ENCODE measurements at regions not wholly inside any gene's neighbourhood (a gene's known extent, or its start where the extent isn't known, plus 50 kb on each side); places are given as distances from the start of the nearest gene placed in this dataset.

DNA sequence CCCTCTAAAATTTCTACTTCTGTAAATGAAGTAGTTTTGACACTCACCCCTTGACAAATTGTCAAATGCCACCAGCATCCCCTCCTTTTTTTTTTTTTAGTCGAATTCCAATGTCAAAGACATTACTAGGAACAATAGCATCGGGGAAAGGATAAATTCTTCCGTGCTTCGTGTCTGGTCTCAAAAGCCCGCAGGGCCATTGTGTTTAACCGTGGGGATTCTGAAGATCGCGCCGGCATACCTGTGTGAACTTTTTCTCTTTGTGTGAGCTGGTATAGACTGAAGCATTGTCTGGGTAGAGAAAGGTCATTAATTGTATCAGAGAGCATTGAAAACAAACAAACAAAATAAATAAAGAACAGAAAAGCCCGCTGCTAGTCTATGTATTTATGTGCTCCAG is 313.9 kb downstream of the ASMT start:
- no peaks in the 10 kb centered on the region for H3K36me3 ChIP-seq
- no peak for DNase-seq (ENCODE audit: extremely low spot score)
- H3K27me3 ChIP-seq: peaks cover 0 to 11% (median 0%) of the 10 kb centered on the region in 4 donors
- H3K27ac ChIP-seq (replicated peaks in 1 of 4): no peak overlapping the region
- 91% methylated on average over 10 of the region's 10 CpGs for WGBS
- intact Hi-C loops (cut with DNase I): no loop called here
- H3K9me3 ChIP-seq: no peaks in the 10 kb centered on the region
- H3K4me1 ChIP-seq: peaks cover 0 to 5% (median 0%) of the 10 kb centered on the region in 4 donors
- TF ChIP-seq, protein P1, sequence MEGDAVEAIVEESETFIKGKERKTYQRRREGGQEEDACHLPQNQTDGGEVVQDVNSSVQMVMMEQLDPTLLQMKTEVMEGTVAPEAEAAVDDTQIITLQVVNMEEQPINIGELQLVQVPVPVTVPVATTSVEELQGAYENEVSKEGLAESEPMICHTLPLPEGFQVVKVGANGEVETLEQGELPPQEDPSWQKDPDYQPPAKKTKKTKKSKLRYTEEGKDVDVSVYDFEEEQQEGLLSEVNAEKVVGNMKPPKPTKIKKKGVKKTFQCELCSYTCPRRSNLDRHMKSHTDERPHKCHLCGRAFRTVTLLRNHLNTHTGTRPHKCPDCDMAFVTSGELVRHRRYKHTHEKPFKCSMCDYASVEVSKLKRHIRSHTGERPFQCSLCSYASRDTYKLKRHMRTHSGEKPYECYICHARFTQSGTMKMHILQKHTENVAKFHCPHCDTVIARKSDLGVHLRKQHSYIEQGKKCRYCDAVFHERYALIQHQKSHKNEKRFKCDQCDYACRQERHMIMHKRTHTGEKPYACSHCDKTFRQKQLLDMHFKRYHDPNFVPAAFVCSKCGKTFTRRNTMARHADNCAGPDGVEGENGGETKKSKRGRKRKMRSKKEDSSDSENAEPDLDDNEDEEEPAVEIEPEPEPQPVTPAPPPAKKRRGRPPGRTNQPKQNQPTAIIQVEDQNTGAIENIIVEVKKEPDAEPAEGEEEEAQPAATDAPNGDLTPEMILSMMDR (IDR thresholded peaks at IDR 0.05): no peak
- TF ChIP-seq EP300 (IDR thresholded peaks at IDR 0.05) (no peak), POLR2A (IDR thresholded peaks at IDR 0.05; ENCODE audit: low read depth) (no peak), POLR2AphosphoS5 (IDR thresholded peaks at IDR 0.05) (no peak)
- no peak overlapping the region for H3K4me3 ChIP-seq

DNA sequence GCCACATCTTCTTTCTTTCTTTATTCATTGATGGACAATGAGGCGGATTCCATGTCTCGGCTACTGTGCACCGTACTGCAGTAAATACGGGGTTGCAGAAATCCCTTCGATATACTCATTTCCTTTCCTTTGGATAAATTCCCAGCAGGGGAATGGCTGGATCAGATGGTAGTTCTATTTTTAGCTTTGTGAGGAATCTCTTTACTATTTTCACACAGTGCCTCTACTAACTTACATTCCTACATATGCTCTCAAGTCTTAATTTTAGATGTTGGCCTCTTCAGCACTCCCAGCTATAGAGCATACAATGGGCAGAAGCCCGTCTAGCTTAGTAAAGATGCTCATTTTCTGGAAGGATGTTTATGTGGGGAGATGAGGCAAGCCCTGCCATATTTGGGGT is 317.4 kb downstream of the ASMT start:
- TF ChIP-seq EP300 (IDR thresholded peaks at IDR 0.05) (no peak), POLR2AphosphoS5 (IDR thresholded peaks at IDR 0.05) (no peak), POLR2A (IDR thresholded peaks at IDR 0.05; ENCODE audit: low read depth) (no peak)
- TF ChIP-seq, protein P1 (IDR thresholded peaks at IDR 0.05): no peak
- 49% methylated on average over 6 of the region's 6 CpGs for WGBS
- DNase-seq (ENCODE audit: extremely low spot score): no peak

DNA sequence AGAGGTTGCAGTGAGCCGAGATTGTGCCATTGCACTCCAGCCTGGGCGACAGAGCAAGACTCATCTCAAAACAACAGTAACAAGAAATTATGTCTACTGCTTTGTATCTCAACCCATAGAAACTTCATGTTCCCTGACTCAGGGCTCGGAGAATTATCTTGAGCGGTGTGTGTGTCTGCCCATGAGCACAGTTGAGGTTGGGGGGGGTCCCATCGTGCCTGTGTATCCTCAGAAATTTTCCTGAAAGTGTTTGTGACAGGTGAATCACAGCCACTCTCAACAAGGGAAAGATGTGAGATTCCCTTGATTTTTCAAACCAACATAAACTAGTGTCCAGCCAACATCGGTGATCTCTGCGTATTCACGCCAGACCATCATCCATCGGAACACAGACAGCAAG is 319.1 kb downstream of the ASMT start:
- no peak overlapping the region for H3K27ac ChIP-seq (replicated peaks in 1 of 4)
- H3K9me3 ChIP-seq: no peaks in the 10 kb centered on the region
- no peak for DNase-seq (ENCODE audit: extremely low spot score)
- no peaks in the 10 kb centered on the region for H3K27me3 ChIP-seq
- TF ChIP-seq, protein P1 (IDR thresholded peaks at IDR 0.05): no peak
- TF ChIP-seq POLR2A (IDR thresholded peaks at IDR 0.05; ENCODE audit: low read depth) (no peak), EP300 (IDR thresholded peaks at IDR 0.05) (no peak), POLR2AphosphoS5 (IDR thresholded peaks at IDR 0.05) (no peak)
- no peaks in the 10 kb centered on the region for H3K36me3 ChIP-seq
- intact Hi-C loops (cut with DNase I): no loop called here
- H3K4me1 ChIP-seq: no peaks in the 10 kb centered on the region
- WGBS: 80% methylated on average over 9 of the region's 9 CpGs
- no peak overlapping the region for H3K4me3 ChIP-seq

More for the DNA sequence above, 317.4 kb downstream of the ASMT start:
- Histone ChIP-seq H3K4me3 (no peak overlapping the region), H3K36me3 (no peaks in the 10 kb centered on the region), H3K27me3 (no peaks in the 10 kb centered on the region), H3K27ac (replicated peaks in 1 of 4) (no peak overlapping the region), H3K4me1 (no peaks in the 10 kb centered on the region), H3K9me3 (no peaks in the 10 kb centered on the region)
- intact Hi-C loops (cut with DNase I): no loop called here

DNA sequence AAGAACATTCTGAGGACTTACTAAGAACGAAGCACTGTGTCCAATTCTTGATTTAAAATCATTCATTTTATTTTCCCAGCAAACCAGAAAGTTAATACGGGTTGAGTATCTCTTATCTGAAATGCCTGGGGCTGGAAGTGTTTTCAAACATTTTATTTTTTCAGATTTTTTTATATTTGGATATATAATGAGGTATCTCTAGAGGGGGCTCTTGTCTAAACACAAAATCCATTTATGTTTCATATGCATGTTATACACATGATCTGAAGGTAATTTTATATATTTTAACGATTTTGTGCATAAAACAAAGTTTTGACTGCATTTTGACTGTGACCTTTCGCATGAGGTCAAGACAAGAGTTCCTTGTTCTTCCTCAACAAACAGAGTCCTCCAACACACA is 320.9 kb downstream of the ASMT start:
- Histone ChIP-seq H3K27ac (replicated peaks in 1 of 4) (no peak overlapping the region), H3K4me1 (no peaks in the 10 kb centered on the region), H3K27me3 (no peaks in the 10 kb centered on the region), H3K4me3 (no peak overlapping the region), H3K36me3 (no peaks in the 10 kb centered on the region), H3K9me3 (no peaks in the 10 kb centered on the region)
- no peak for DNase-seq (ENCODE audit: extremely low spot score)
- 86% methylated on average over 4 of the region's 4 CpGs for WGBS
- TF ChIP-seq POLR2AphosphoS5 (IDR thresholded peaks at IDR 0.05): no peak
- TF ChIP-seq EP300 (IDR thresholded peaks at IDR 0.05): no peak
- TF ChIP-seq, protein P1 (IDR thresholded peaks at IDR 0.05): no peak
- TF ChIP-seq POLR2A (IDR thresholded peaks at IDR 0.05; ENCODE audit: low read depth): no peak
- intact Hi-C loops (cut with DNase I): no loop called here

DNA sequence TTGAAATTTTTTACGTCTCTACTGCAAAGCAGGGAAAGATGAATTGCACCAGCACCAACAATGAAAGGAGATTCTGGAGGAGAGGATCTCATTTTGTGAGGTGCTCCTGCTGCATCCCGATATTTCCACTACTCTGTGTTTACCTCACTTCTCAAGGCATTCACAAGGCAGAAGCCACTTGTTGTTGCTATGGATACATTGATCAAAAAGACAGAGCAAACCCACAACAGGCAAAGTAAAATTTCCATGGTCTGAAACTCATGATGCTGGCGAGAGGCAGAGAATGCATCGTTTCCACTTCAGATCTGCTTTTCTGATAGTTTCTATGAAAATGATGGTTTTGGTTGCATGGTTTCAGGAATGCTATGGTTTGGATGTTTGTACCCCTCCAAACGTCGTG is 323.3 kb downstream of the ASMT start:
- intact Hi-C loops (cut with DNase I): no loop called here
- H3K27me3 ChIP-seq: no peaks in the 10 kb centered on the region

More for the DNA sequence above, 323.3 kb downstream of the ASMT start:
- no peaks in the 10 kb centered on the region for H3K4me1 ChIP-seq
- no peak for DNase-seq (ENCODE audit: extremely low spot score)
- H3K27ac ChIP-seq (replicated peaks in 1 of 4): no peak overlapping the region
- no peaks in the 10 kb centered on the region for H3K36me3 ChIP-seq
- no peaks in the 10 kb centered on the region for H3K9me3 ChIP-seq
- TF ChIP-seq EP300 (IDR thresholded peaks at IDR 0.05) (no peak), POLR2AphosphoS5 (IDR thresholded peaks at IDR 0.05) (no peak), POLR2A (IDR thresholded peaks at IDR 0.05; ENCODE audit: low read depth) (no peak)
- TF ChIP-seq, protein P1 (IDR thresholded peaks at IDR 0.05): no peak
- 95% methylated on average over 6 of the region's 6 CpGs for WGBS
- H3K4me3 ChIP-seq: no peak overlapping the region

All from esophagus muscularis mucosa (tissue), 4 donors.